Activated T-cell treated with anti-CD3 and anti-CD28 coated beads, Interleukin-2, amount 50 U/mL, for 48 hours (primary cell): ENCODE measurements at regions not wholly inside any gene's neighbourhood (a gene's known extent, or its start where the extent isn't known, plus 50 kb on each side); places are given as distances from the start of the nearest gene placed in this dataset.
"Not testable (repeated sequence)": the region's sequence is repeated elsewhere in the genome, so short reads cannot be mapped to it uniquely, and the experiment has no call there.

ENCODE experiments used
- DNase-seq, 2 experiments: peaks; one replicate each; pipeline ENCODE4 v3.0.0-alpha.2; 2020

DNA sequence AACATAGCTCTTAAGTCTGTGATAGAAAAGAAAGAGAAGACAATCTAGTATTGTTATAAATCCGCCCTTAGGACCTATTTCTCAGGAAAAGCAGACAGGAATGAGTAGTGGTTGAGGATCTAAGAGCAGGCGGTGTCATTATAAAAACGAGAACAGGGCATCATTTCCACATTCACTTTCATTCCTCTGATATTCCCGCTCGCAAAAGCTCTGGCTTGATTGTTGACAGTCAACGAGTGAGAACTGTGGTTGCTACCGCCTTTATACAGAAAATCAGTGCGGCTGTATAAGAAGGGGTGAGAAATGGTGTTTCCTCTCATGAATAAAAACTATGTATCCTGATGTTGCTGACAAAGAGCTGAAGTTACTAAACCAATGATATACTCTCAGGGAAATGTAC is 1409.6 kb upstream of the WWC1 start:
- DNase-seq = no peak

DNA sequence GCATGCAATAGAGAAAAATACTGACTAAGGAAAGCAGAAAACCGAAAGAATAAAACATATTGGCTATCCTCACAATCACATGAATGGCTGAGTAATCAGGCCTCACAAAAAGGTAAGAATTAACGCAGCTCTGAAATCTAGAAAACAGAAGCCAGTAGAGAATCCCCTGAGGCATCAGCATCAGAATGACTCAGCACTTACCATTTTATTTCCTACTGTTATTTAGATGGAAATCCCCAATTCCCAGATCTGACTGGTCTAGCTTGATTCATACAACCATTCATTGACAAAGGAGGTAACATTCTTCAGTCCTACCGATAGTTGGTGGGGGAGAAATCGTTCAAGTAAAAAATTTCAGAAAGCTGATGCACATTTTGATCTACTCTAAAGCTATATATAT is 1408.4 kb upstream of the WWC1 start:
- no peak for DNase-seq

- no peak for DNase-seq
These were observed 1393.3 kb upstream of the WWC1 start for GRCh38 chr5:166898166-166898565.

- DNase-seq = no peak
These were observed 1392.1 kb upstream of the WWC1 start for GRCh38 chr5:166899343-166899742.

DNA sequence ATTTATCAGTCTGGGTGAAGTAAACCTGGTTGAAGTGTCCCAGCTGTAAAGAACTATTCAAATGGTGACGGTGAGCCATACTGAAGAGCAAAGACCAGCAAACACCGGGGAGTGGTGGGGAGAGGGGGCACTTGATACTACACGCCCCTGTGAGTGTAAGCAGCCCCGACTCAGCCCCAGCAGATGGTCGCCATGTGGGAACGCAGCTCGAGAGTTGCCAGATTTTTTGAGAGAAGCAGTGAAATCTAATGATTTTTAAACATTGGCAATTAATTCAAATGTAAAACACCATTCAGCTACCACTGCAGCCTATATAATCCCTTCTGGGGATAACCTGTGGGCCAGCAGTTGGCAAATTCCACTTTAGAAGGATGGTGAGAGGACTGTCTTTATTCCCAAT is 1386.9 kb upstream of the WWC1 start:
- no peak for DNase-seq

DNA sequence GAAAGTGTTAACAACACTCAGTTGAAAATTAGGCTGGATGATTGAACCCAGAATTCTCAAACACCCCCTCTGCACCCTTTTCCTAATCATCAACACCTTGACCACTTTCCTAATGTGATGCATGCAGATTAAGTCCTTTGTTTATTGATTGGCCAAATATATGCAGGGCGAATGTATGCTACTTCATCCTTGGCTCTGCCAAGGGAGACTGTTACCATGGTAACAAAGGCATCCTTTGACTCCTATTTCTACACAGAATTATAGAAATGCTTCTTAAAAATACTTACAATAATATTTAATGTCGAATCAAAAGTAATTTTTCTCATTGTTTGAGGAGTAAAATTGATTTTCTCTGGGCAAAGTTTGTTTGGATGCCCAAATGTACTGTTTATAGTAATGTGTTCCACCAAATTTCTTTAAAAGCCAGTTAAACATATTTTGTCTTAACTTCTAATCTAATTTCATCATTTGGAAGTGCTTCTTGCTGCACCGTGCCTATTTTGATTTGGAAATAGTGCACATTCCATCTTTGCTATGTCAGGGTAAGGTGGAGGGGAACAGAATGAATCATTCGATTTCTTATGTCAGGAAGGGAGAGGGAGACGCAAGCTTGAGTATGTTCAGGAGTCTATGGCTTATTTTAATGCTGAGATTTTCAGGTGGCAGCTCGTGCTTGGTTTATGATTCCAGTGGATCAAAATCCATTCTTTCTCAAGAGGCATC is 1384.3 kb upstream of the WWC1 start:
- DNase-seq = no peak

GRCh38 chr5:166909040-166909439 is 1382.4 kb upstream of the WWC1 start:
- no peak for DNase-seq

DNA sequence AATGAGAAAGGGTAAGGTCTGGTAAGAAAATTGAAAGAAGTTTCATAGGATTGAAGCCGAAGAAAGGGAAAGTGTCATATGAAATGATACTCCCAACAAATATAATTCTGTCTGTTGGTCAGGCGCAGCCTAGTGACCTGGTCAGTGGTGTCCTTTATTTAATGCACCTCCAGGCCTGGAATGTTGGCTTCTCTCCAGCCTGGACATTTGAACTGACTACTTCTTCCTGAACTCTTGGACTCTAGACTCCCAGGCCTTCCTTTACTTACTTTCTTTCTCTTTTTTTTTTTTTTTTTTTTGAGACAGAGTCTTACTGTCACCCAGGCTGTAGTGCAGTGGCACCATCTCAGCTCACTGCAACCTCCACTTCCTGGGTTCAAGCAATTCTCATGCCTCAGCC is 1381.5 kb upstream of the WWC1 start:
- DNase-seq = no peak

DNA sequence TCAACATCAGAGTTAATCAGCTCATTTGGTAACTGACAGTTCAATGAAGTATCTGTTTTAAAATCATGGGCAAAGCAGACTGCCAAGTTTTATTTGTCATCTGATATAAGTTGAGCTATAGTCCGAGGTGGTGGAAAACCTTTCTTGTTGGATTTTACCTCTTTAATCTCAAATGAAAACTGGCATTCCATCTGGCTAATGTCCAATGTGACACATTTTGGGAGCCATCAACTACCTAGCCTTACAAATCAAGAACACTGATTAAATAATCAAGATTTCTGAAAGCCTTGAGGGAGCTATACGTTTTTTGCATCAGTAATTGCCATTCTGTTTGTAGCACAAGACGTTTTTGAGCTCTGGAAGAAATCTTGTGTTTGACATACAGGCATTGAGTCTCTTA is 1380.5 kb upstream of the WWC1 start:
- DNase-seq = no peak

GRCh38 chr5:166916021-166916420 is 1375.4 kb upstream of the WWC1 start:
- DNase-seq = no peak

- DNase-seq = no peak
These were observed 1365.3 kb upstream of the WWC1 start for GRCh38 chr5:166926138-166926537.

GRCh38 chr5:166926806-166927475 is 1364.5 kb upstream of the WWC1 start:
- not testable (repeated sequence) for DNase-seq

GRCh38 chr5:166936351-166936750 is 1355.1 kb upstream of the WWC1 start:
- no peak for DNase-seq

DNA sequence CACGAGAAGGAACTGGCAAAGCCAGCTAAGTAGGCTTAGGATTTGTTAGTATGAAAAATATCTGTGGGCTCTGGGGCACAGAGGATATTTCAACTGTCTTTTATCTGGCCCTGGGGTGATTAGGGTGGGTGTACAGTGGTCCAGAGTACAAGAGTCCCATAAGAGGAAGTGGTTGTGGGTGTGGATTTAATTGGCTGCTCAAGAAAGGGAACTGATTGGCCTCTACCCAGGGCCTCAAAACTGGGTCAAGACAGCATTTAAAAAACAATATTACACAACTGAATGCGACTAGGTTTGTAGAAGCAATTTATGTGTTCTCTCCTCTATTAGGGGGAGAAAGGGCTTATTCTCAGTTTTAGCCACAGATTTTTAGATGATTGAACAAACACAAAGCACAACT is 1353.4 kb upstream of the WWC1 start:
- no peak for DNase-seq

DNA sequence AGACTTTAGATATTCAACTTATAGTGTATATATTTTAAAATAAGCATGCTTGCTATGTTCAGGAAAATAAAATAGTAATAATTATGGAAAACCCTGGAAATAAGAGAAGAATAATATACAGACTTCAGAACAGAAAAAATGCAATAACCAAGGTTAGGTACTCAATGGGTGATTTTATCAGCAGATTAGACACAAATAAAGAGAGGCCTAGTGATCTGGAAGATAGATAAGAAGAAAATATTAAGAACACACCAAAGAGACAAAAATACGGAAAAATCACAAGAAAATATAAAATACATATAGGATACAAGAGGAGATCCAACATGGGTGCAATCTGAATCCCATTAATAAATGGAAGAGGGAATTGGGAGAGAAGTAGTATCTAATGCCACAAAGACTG is 1348.5 kb upstream of the WWC1 start:
- no peak for DNase-seq

- DNase-seq = no peak
These were observed 1344.4 kb upstream of the WWC1 start for GRCh38 chr5:166947045-166947444.

DNA sequence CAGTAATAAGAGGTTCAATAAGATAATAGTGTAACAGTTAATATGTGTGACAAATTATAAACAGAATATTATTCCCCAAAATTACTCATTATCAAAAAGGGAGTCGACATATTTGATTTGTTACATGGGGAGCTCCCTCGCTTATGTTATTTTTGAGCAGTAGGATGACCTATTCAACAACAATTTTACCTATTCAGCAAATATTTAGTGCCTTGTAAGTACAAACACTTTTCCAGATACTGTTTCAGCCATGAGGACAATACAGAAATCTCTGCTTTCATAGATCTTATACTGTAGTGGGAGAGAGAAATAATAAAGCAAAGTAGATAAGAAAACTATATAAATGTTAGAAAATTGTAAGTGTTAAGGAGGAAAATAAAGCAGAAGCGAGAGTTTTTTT is 1342.8 kb upstream of the WWC1 start:
- no peak for DNase-seq

GRCh38 chr5:166952048-166952447 is 1339.4 kb upstream of the WWC1 start:
- no peak for DNase-seq

- DNase-seq = no peak
These were observed 1333.7 kb upstream of the WWC1 start for GRCh38 chr5:166957782-166958181.

DNA sequence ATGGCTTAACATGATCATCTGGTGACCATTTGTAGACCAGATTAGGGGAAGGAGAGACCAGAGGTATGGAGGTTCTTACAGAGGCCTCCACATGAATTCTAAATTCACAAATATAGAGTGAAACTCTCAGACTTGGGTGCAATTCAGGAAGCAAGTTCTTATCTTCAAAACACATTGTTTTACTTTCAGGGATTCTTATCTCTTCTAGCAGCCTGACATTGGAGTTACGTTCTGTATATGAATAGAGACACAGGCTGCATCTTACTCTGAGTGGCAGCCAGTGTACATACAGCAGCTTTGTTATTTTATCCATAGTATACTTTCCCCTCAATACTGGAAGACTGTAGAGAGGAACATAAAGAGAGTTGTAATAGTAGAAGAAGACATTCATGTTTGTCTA is 1331.7 kb upstream of the WWC1 start:
- no peak for DNase-seq

DNA sequence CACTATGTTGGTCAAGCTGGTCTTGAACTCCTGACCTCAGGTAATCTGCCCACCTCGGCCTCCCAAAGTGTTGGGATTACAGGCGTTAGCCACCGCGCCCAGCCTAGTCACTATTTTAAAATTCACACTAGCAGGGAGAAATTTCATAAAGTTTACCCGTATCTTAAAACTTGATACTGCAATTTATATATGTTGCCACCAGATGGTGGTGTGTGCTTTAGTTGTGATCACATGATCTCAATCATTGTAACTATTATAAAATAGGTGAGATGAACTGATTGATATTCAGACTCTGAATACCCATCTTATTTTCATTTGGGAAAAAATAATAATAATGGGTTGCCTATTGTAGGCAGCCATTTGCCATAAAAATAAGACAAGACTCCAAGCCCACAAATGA is 1330.4 kb upstream of the WWC1 start:
- DNase-seq = no peak

DNA sequence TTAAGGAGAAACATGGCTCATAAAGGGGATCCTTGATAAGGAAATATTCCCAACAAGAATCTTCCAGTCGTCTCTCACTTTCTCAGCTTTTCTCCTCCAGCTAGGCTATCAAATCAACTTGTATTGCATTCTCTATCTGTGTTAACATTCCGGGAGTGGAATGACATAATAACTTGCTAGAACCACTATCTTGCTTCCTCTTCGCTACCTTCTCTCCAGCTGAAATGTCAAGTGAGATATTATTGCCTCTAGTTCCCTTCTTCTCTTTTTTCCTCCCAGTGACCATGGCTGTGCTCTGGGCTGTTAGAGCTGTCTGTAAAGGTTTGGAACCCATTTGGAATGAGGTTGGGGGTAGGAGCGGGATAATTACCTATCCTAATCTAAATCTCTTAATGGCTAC is 1329.5 kb upstream of the WWC1 start:
- no peak for DNase-seq

DNA sequence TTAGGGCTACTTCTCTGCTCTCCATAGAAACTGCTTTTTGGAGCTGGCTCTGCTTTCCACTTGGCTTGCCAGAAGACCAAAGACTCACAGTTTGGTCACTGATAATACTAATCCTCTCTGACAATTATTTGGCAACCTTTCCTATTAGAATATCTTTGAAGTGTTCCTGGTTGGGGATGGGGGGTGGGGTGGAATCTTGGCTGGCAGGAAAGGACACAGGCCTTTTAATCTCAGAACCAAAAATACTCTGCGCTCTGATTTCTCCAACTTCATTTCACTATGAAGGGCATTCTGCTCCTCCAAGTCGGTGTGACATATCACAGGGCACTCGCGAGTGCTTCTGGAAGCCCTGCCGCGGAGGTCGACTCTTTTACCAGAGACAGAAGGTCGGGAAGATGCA is 1329.0 kb upstream of the WWC1 start:
- no peak for DNase-seq

DNA sequence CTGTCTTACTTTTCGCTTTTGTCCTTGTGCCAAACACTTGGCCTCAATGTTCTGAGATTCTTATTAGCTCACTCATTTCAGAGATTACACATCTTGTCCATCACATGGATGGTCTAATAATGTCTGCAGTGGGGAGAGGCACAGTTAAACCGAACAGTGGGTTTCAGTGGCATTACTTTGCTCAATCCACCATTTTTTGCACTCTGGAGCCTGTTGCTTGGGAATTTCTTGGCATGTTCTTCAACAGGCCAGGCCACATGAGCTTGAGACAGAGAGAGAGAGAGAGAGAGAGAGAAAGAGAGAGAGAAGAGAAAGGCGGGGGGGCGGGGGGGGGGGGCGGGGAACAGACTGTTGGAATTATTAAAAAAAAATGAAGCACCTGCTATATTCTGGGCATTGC is 1327.8 kb upstream of the WWC1 start:
- DNase-seq = no peak

DNA sequence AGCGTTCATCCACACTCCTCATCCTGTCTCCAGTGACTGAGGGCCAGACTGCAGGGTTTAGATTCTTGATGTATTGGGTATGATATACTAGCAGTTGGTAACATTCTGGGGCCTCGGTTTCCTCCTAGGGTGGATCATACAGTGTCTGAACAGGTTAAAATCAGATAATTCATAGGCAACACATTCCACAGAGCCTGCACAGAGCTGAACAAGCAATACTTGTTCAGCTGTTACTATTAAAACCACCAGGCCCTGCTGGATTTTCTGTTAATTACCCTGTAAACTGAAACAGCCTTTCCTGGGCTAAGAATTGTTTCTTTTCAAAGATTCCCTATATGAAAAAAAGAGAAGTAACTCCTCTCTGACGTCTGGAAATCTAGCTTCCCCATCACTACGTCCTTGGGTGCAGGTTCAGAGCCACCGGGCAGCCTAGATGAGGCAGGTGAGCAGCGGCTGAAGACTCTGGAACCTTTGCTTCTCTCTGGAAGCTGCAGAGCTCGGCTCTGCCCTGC is 1313.5 kb upstream of the WWC1 start:
- DNase-seq = no peak
